Chondrocyte (in vitro differentiated cells): ENCODE measurements at regions not wholly inside any gene's neighbourhood (a gene's known extent, or its start where the extent isn't known, plus 50 kb on each side); places are given as distances from the start of the nearest gene placed in this dataset.

Experiments used
- DNase-seq: peaks from one replicate; pipeline ENCODE4 v3.0.0; 2021; ENCODE audit warnings: mixed read lengths, low spot score
- H3K27ac Mint-ChIP-seq: one replicate; pipeline ENCODE4 v1.8.0; 2021; ENCODE audit warnings: mild to moderate bottlenecking, moderate library complexity, mixed read lengths; ENCODE audit not compliant: unreplicated experiment
- H3K27me3 Mint-ChIP-seq: 2 replicates; pipeline ENCODE4 v1.8.0; 2021; ENCODE audit warnings: low read depth, mixed read lengths
- H3K36me3 Mint-ChIP-seq: 2 replicates; pipeline ENCODE4 v1.8.0; 2021; ENCODE audit warnings: low read depth, mixed read lengths
- H3K4me1 Mint-ChIP-seq: 2 replicates; pipeline ENCODE4 v1.8.0; 2021; ENCODE audit warnings: low read depth, mild to moderate bottlenecking, mixed read lengths
- H3K4me3 Mint-ChIP-seq: one replicate; pipeline ENCODE4 v1.8.0; 2021; ENCODE audit warnings: mild to moderate bottlenecking, moderate library complexity, mixed read lengths; ENCODE audit not compliant: unreplicated experiment
- H3K9me3 Mint-ChIP-seq: 2 replicates; pipeline ENCODE4 v1.8.0; 2021; ENCODE audit warnings: low read depth, mixed read lengths
- CTCF ChIP-seq: fragments of 200-600 bp; sonication (generic); IDR thresholded peaks from 2 replicates; pipeline ENCODE4 v1.5.0; 2021; ENCODE audit warnings: antibody characterized with exemption, mild to moderate bottlenecking, moderate library complexity

DNA sequence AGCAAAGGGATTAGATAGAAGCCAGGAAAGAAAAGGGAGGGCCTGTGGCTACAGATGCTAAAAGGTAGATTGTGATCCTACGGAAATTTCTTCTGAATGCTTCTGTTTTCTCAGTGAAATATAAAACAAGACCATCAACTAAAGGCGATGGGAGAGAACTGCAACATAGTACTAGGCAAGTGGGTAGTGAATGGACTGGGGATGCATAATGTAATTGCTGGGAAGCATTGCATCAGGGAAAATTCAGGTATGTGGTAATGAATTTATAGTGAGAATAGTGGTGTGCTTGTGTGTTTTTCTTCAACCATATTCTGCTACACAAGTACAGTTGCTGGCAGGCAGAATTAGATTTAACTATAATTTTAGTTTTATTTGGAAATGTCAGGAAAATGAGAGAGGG lies 156.6 kb downstream of the OPN5 start:
- TF ChIP-seq CTCF: no peak
- Mint-ChIP-seq H3K4me1 (no peaks in the 10 kb centered on the region), H3K27me3 (peaks cover 4% of the 10 kb centered on the region), H3K36me3 (no peaks in the 10 kb centered on the region), H3K4me3 (no peak overlapping the region), H3K9me3 (peaks cover 2% of the 10 kb centered on the region), H3K27ac (no peak overlapping the region)
- no peak for DNase-seq

DNA sequence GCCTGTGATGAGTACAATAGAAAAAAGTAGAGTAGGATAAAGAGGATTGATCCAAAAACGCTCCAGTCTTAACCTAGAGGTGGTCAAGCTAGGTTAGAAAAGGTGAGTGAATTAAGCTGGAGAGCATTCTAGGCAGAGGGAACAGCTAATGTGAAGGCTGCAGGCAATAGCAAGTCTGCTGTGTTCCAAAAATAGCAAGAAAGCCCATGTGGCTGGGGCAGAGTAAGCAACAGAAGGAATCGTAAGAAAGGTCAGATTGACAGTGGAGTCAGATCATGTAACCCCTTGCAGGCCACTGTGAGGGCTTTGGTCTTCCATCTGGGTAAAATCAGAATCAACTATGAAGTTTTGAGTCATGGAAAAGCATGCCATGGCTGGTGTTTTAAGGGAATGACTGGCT lies 155.0 kb downstream of the OPN5 start:
- H3K4me3 Mint-ChIP-seq: no peak overlapping the region
- peaks cover 2% of the 10 kb centered on the region for H3K9me3 Mint-ChIP-seq
- H3K27me3 Mint-ChIP-seq: no peaks in the 10 kb centered on the region
- no peak for TF ChIP-seq CTCF
- DNase-seq: no peak
- H3K4me1 Mint-ChIP-seq: peaks cover 3% of the 10 kb centered on the region
- no peaks in the 10 kb centered on the region for H3K36me3 Mint-ChIP-seq
- no peak overlapping the region for H3K27ac Mint-ChIP-seq

- Mint-ChIP-seq H3K4me1 (peaks cover 3% of the 10 kb centered on the region), H3K27me3 (no peaks in the 10 kb centered on the region), H3K27ac (no peak overlapping the region), H3K9me3 (peaks cover 2% of the 10 kb centered on the region), H3K36me3 (no peaks in the 10 kb centered on the region), H3K4me3 (no peak overlapping the region)
- TF ChIP-seq CTCF: no peak
- DNase-seq: no peak
Measured at GRCh38 chr6:47934023-47934422, 152.2 kb downstream of the OPN5 start.

GRCh38 chr6:47932575-47932974 lies 150.7 kb downstream of the OPN5 start:
- TF ChIP-seq CTCF: no peak
- no peak overlapping the region for H3K4me3 Mint-ChIP-seq

GRCh38 chr6:47924001-47924400 lies 142.2 kb downstream of the OPN5 start:
- Mint-ChIP-seq H3K4me1 (no peaks in the 10 kb centered on the region), H3K9me3 (peaks cover 5% of the 10 kb centered on the region), H3K4me3 (no peak overlapping the region), H3K36me3 (no peaks in the 10 kb centered on the region), H3K27ac (no peak overlapping the region), H3K27me3 (no peaks in the 10 kb centered on the region)
- TF ChIP-seq CTCF: no peak
- DNase-seq: no peak

More at GRCh38 chr6:47932575-47932974, 150.7 kb downstream of the OPN5 start:
- Mint-ChIP-seq H3K27ac (no peak overlapping the region), H3K4me1 (peaks cover 3% of the 10 kb centered on the region), H3K9me3 (peaks cover 2% of the 10 kb centered on the region), H3K36me3 (no peaks in the 10 kb centered on the region), H3K27me3 (no peaks in the 10 kb centered on the region)
- DNase-seq: no peak
